ENCODE measurements at regions not wholly inside any gene's neighbourhood (a gene's known extent, or its start where the extent isn't known, plus 50 kb on each side); places are given as distances from the start of the nearest gene placed in this dataset.

DNA sequence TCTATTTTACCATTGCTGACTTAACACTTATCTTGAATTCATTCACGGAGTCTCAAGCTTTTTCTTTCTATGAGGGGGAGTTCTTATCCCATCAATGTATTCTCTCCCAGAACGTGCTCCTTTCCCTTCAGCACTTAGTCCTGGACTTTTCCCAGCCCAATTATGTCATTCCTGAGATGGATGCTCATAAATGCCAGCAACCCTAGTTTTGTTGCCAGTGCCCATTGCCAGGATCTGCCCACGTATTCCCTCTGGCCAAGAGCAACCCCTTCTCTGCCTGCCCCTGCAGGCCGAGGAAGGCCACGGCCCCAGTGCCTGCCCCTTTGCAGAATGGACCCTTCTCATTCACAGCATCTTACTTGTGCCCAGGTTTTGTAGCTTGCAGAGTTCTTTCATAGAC is 67.4 kb upstream of the PPP1R3C start:
- Histone ChIP-seq H3K9ac (ENCODE audit: low read depth in 2 of 2, low read length in 2 of 2) (no peak overlapping the region), H3K9me3 (no peaks in the 10 kb centered on the region), H3K4me3 (no peak overlapping the region), H3K4me1 (no peaks in the 10 kb centered on the region), H3K27ac (no peak overlapping the region), H3K27me3 (no peaks in the 10 kb centered on the region), H3K36me3 (no peaks in the 10 kb centered on the region)
- intact Hi-C loops (cut with DNase I), result no loop called here
- TF ChIP-seq, protein P1, sequence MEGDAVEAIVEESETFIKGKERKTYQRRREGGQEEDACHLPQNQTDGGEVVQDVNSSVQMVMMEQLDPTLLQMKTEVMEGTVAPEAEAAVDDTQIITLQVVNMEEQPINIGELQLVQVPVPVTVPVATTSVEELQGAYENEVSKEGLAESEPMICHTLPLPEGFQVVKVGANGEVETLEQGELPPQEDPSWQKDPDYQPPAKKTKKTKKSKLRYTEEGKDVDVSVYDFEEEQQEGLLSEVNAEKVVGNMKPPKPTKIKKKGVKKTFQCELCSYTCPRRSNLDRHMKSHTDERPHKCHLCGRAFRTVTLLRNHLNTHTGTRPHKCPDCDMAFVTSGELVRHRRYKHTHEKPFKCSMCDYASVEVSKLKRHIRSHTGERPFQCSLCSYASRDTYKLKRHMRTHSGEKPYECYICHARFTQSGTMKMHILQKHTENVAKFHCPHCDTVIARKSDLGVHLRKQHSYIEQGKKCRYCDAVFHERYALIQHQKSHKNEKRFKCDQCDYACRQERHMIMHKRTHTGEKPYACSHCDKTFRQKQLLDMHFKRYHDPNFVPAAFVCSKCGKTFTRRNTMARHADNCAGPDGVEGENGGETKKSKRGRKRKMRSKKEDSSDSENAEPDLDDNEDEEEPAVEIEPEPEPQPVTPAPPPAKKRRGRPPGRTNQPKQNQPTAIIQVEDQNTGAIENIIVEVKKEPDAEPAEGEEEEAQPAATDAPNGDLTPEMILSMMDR (IDR thresholded peaks at IDR 0.05), result no peak
- DNase-seq, result no peak

DNA sequence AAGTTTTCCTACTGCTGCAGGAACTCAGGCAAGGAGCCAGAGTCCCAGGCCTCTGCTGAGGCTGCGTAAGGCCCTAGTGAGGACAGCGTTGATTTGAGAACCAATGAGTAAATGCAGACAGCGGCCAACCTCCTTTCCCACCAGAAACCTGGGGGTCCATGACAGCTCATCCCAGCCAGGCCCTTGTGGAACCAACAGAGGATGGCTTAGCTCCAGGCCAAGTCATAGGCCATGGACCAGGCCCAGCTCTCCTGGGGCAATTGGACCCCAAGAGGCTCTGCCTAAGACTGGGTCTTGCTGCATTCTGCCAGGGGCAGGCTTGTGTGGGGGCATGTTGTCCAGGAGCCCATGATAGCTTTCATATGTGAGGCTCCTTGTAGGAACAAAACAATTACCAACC is 65.4 kb upstream of the PPP1R3C start:
- Histone ChIP-seq H3K4me1 (no peaks in the 10 kb centered on the region), H3K27ac (no peak overlapping the region), H3K36me3 (no peaks in the 10 kb centered on the region), H3K9me3 (no peaks in the 10 kb centered on the region), H3K4me3 (no peak overlapping the region), H3K27me3 (no peaks in the 10 kb centered on the region), H3K9ac (ENCODE audit: low read depth in 2 of 2, low read length in 2 of 2) (no peak overlapping the region)
- no peak for DNase-seq
- intact Hi-C loops (cut with DNase I), result no loop called here
- TF ChIP-seq, protein P1 (IDR thresholded peaks at IDR 0.05), result no peak

DNA sequence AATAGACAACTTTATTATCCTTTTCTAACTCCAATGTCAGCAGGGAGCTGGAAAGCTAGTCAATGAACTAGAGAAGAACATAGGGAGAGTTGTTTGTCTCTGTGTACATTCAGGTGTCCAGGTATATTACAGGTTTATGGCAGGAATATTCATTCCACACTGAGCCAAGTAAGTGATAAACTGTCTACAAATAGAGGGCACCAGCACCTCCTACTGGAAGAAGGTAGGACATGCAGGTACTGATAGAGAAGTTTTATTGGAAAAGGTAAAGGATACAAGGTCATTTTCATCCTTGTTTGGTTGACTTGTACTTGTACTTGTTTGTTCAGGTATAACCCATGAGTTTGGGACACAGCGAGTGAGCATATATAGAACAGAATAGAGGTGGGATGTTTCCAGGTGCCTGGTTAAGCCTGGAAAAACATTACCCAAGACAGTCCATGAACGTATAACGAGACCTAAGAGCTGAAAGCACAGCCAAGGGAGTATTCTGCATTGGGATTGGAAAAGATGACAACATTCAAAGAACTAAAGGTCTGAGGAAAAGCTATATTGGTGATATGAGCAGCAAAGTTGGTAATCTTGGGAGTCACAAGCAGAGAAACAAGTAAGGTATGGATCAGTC is 61.4 kb upstream of the PPP1R3C start:
- H3K4me3 ChIP-seq, result no peak overlapping the region
- H3K27ac ChIP-seq, result no peak overlapping the region
- DNase-seq, result peak; percentile 30
- no peaks in the 10 kb centered on the region for H3K4me1 ChIP-seq
- intact Hi-C loops (cut with DNase I), result no loop called here
- no peak overlapping the region for H3K9ac ChIP-seq (ENCODE audit: low read depth in 2 of 2, low read length in 2 of 2)
- no peaks in the 10 kb centered on the region for H3K9me3 ChIP-seq
- H3K36me3 ChIP-seq, result no peaks in the 10 kb centered on the region
- H3K27me3 ChIP-seq, result no peaks in the 10 kb centered on the region
- TF ChIP-seq, protein P1 (IDR thresholded peaks at IDR 0.05), result peak; percentile 24

DNA sequence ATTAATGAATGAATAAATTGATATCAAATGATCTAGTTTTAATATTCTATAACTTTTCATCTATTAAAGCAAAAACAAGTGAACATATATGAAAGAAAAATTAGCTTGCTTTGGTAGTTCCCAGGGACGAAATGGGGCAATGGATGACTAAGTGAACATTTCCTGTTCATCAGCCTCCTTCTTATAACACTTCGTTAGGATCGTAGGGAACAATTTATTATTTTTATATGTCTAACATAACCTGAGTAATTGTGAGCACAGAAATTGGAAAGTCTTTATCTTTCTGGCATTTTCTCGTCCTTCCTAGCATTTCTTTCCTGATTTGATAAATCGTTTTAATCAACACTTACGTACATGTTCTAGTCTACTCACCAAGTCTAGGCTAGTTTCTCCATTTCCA is 59.1 kb upstream of the PPP1R3C start:
- Histone ChIP-seq H3K9ac (ENCODE audit: low read depth in 2 of 2, low read length in 2 of 2) (no peak overlapping the region), H3K27ac (no peak overlapping the region), H3K4me1 (no peaks in the 10 kb centered on the region), H3K4me3 (no peak overlapping the region), H3K9me3 (no peaks in the 10 kb centered on the region), H3K36me3 (no peaks in the 10 kb centered on the region), H3K27me3 (no peaks in the 10 kb centered on the region)
- intact Hi-C loops (cut with DNase I), result no loop called here
- DNase-seq, result no peak
- TF ChIP-seq, protein P1 (IDR thresholded peaks at IDR 0.05), result no peak

DNA sequence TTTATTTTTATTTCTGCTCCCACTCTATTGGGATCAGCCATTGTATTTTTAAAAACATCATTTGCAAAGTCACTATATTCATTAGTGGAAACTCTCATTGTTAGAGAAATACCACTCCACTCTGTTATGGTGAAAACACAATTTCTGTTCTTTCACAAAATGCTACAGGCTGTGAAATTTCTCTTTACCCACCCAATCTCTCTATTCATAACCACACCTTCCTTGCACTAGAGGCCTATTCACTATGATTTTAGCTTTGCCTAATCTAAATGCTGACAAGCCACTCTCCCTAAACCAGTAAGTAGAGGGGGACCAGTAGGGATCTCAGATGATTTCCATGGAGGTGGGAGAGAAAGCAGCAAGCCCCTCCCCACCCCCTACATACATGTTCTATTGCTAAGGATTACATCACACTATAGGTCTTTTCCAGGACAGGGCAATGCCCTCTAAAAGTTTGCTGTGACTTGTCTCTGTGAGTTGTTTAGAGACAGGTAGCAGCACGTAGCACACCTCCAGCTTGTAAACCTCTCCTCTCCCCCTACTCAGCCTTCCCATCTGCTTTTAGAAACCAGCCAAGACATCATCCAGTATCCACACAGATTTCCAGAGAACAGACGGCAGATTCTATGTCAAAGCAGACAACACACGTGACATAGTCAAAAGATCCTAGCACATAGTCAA is 58.3 kb upstream of the PPP1R3C start:
- Histone ChIP-seq H3K27ac (no peak overlapping the region), H3K9me3 (no peaks in the 10 kb centered on the region), H3K9ac (ENCODE audit: low read depth in 2 of 2, low read length in 2 of 2) (no peak overlapping the region)

More for the DNA sequence above, 58.3 kb upstream of the PPP1R3C start:
- intact Hi-C loops (cut with DNase I), result no loop called here
- no peaks in the 10 kb centered on the region for H3K36me3 ChIP-seq
- no peaks in the 10 kb centered on the region for H3K27me3 ChIP-seq
- H3K4me3 ChIP-seq, result no peak overlapping the region
- DNase-seq, result no peak
- TF ChIP-seq, protein P1 (IDR thresholded peaks at IDR 0.05), result no peak
- H3K4me1 ChIP-seq, result no peaks in the 10 kb centered on the region
